H9 (cell line): ENCODE measurements at regions not wholly inside any gene's neighbourhood (a gene's known extent, or its start where the extent isn't known, plus 50 kb on each side); places are given as distances from the start of the nearest gene placed in this dataset.

ENCODE experiments used
- DNase-seq: peaks from one replicate; pipeline ENCODE4 v3.0.0-alpha.2; 2017
- H2AFZ ChIP-seq: one replicate; pipeline ENCODE4 v1.6.1; 2013; ENCODE audit warnings: mild to moderate bottlenecking, low read length, control low read depth, moderate library complexity
- H2AK5ac ChIP-seq: 2 replicates; pipeline ENCODE4 v1.6.1; 2013; ENCODE audit warnings: low read length, control low read depth, mixed read lengths; ENCODE audit not compliant: insufficient read length
- H2BK120ac ChIP-seq: one replicate; pipeline ENCODE4 v1.6.1; 2013; ENCODE audit warnings: low read depth, mild to moderate bottlenecking, low read length, control low read depth, inconsistent platforms; ENCODE audit not compliant: poor library complexity, severe bottlenecking
- H2BK12ac ChIP-seq: 2 replicates; pipeline ENCODE4 v1.6.1; 2013; ENCODE audit warnings: low read length, control low read depth, mixed read lengths, low read depth; ENCODE audit not compliant: insufficient read length
- H2BK15ac ChIP-seq: 2 replicates; pipeline ENCODE4 v1.6.1; 2013; ENCODE audit warnings: low read depth, low read length, control low read depth
- H2BK20ac ChIP-seq: one replicate; pipeline ENCODE4 v1.6.1; 2013; ENCODE audit warnings: low read depth, mild to moderate bottlenecking, low read length, control low read depth, inconsistent platforms; ENCODE audit not compliant: poor library complexity, severe bottlenecking
- H2BK5ac ChIP-seq: 2 replicates; pipeline ENCODE4 v1.6.1; 2013; ENCODE audit warnings: low read length, control low read depth, mixed read lengths; ENCODE audit not compliant: insufficient read length
- H3K14ac ChIP-seq: 2 replicates; pipeline ENCODE4 v1.6.1; 2013; ENCODE audit warnings: low read length, control low read depth; ENCODE audit not compliant: insufficient read depth
- H3K18ac ChIP-seq: 2 replicates; pipeline ENCODE4 v1.6.1; 2013; ENCODE audit warnings: low read depth, mild to moderate bottlenecking, mixed read lengths, low read length, control low read depth; ENCODE audit not compliant: insufficient read length
- H3K23ac ChIP-seq: 2 replicates; pipeline ENCODE4 v1.6.1; 2013; ENCODE audit warnings: low read length, control low read depth, mixed read lengths, low read depth; ENCODE audit not compliant: insufficient read length
- H3K23me2 ChIP-seq: 2 replicates; pipeline ENCODE4 v1.6.1; 2013; ENCODE audit warnings: low read depth, mild to moderate bottlenecking, mixed read lengths, low read length, control low read depth; ENCODE audit not compliant: insufficient read length, poor library complexity, severe bottlenecking
- H3K27ac ChIP-seq: 2 replicates; pipeline ENCODE4 v1.5.1; 2013; ENCODE audit warnings: low read length, control low read depth, mixed read lengths, low read depth; ENCODE audit not compliant: insufficient read length
- H3K27me3 ChIP-seq: 2 replicates; pipeline ENCODE4 v1.6.1; 2013; ENCODE audit warnings: low read length, control low read depth, inconsistent platforms; ENCODE audit not compliant: insufficient read depth
- H3K4ac ChIP-seq: 2 replicates; pipeline ENCODE4 v1.6.1; 2013; ENCODE audit warnings: low read depth, mild to moderate bottlenecking, control low read depth, inconsistent platforms, low read length, moderate library complexity
- H3K4me1 ChIP-seq: 2 replicates; pipeline ENCODE4 v1.6.1; 2013; ENCODE audit warnings: low read length, control low read depth, inconsistent platforms; ENCODE audit not compliant: insufficient read depth
- H3K4me2 ChIP-seq: 2 replicates; pipeline ENCODE4 v1.6.1; 2013; ENCODE audit warnings: low read length, control low read depth, mixed read lengths; ENCODE audit not compliant: insufficient read length, insufficient read depth
- H3K56ac ChIP-seq: 2 replicates; pipeline ENCODE4 v1.6.1; 2013; ENCODE audit warnings: low read depth, mild to moderate bottlenecking, mixed read lengths, low read length, control low read depth; ENCODE audit not compliant: insufficient read length
- H3K79me1 ChIP-seq: 2 replicates; pipeline ENCODE4 v1.6.1; 2013; ENCODE audit warnings: low read depth, mild to moderate bottlenecking, moderate library complexity, low read length, control low read depth, inconsistent platforms; ENCODE audit not compliant: insufficient read depth, poor library complexity, severe bottlenecking
- H3K79me2 ChIP-seq: 2 replicates; pipeline ENCODE4 v1.6.1; 2013; ENCODE audit warnings: low read length, control low read depth, inconsistent platforms; ENCODE audit not compliant: insufficient read depth
- H3K9ac ChIP-seq: 2 replicates; pipeline ENCODE4 v1.6.1; 2013; ENCODE audit warnings: low read length, control low read depth, mixed read lengths; ENCODE audit not compliant: insufficient read length; ENCODE audit errors: extremely low read depth
- H3K9me3 ChIP-seq: one replicate; pipeline ENCODE4 v1.6.1; 2013; ENCODE audit warnings: low read depth, low read length, inconsistent platforms; ENCODE audit not compliant: control insufficient read depth
- H3T11ph ChIP-seq: one replicate; pipeline ENCODE4 v1.6.1; 2013; ENCODE audit warnings: mild to moderate bottlenecking, low read length, control low read depth, inconsistent platforms
- H4K20me1 ChIP-seq: one replicate; pipeline ENCODE4 v1.6.1; 2013; ENCODE audit not compliant: control insufficient read depth, insufficient read length, insufficient read depth
- H4K5ac ChIP-seq: 2 replicates; pipeline ENCODE4 v1.6.1; 2013; ENCODE audit warnings: low read depth, mild to moderate bottlenecking, mixed read lengths, low read length, control low read depth; ENCODE audit not compliant: insufficient read length
- H4K8ac ChIP-seq: replicated peaks from 2 replicates; pipeline ENCODE4 v1.6.1; 2013; ENCODE audit warnings: low read length, control low read depth, mixed read lengths, low read depth; ENCODE audit not compliant: insufficient read length
- H4K91ac ChIP-seq: 2 replicates; pipeline ENCODE4 v1.6.1; 2013; ENCODE audit warnings: low read depth, mild to moderate bottlenecking, moderate library complexity, mixed read lengths, low read length, control low read depth; ENCODE audit not compliant: insufficient read length
- H3K27ac Mint-ChIP-seq, 3 experiments: 2 replicates in 2 of 3; 3 replicates in 1 of 3; pipeline ENCODE4 v1.8.0; 2020 to 2021; ENCODE audit warnings: mixed read lengths in 3 of 3, mild to moderate bottlenecking in 1 of 3, moderate library complexity in 1 of 3
- H3K27me3 Mint-ChIP-seq: 2 replicates; pipeline ENCODE4 v1.8.0; 2021; ENCODE audit warnings: low read depth, mild to moderate bottlenecking, moderate library complexity, mixed read lengths
- H3K36me3 Mint-ChIP-seq, 3 experiments: 2 replicates in 2 of 3; 3 replicates in 1 of 3; pipeline ENCODE4 v1.8.0; 2020 to 2021; ENCODE audit warnings: low read depth in 3 of 3, mixed read lengths in 3 of 3; ENCODE audit not compliant: insufficient read depth in 1 of 3
- H3K4me1 Mint-ChIP-seq, 2 experiments: 2 replicates each; pipeline ENCODE4 v1.8.0; 2020; ENCODE audit warnings: mixed read lengths in 2 of 2
- H3K4me3 Mint-ChIP-seq, 2 experiments: 2 replicates in 1 of 2; 3 replicates in 1 of 2; pipeline ENCODE4 v1.8.0; 2020 to 2021; ENCODE audit warnings: mild to moderate bottlenecking in 2 of 2, mixed read lengths in 2 of 2, moderate library complexity in 1 of 2
- H3K9me3 Mint-ChIP-seq, 2 experiments: 2 replicates in 1 of 2; 3 replicates in 1 of 2; pipeline ENCODE4 v1.8.0; 2020; ENCODE audit warnings: mild to moderate bottlenecking in 2 of 2, mixed read lengths in 2 of 2, moderate library complexity in 1 of 2
- CTCF ChIP-seq: fragments of 200-600 bp; sonication (generic); conservative IDR thresholded peaks from 3 replicates; pipeline ENCODE4 v1.8.0; 2021; ENCODE audit warnings: antibody characterized with exemption, mild to moderate bottlenecking
- WGBS: extraction: QIAGEN DNeasy Blood & Tissue Kit; methylation state at CpG from one replicate; pipeline ENCODE4 v1.1.7; 2013; ENCODE audit warnings: missing lambda C conversion rate, low lambda C conversion rate, mixed read lengths; ENCODE audit not compliant: insufficient read length; ENCODE audit errors: extremely low coverage; 5-methylcytosine and 5-hydroxymethylcytosine counted together

- H2BK12ac ChIP-seq = no peak overlapping the region
- peaks cover 13% of the 10 kb centered on the region; the same call in 1 of the 2 replicates for H3K4me1 ChIP-seq
- H3K4me3 Mint-ChIP-seq = no peak overlapping the region; a peak in 1 of 5 replicates
- no peaks in the 10 kb centered on the region for H3K9me3 Mint-ChIP-seq
- no peaks in the 10 kb centered on the region for H3K79me2 ChIP-seq
- no peak overlapping the region for H2BK120ac ChIP-seq
- no peak overlapping the region for H4K91ac ChIP-seq
- TF ChIP-seq CTCF = no peak
- no peak overlapping the region for H3T11ph ChIP-seq
- no peak overlapping the region for H3K14ac ChIP-seq
- no peak overlapping the region for H2BK15ac ChIP-seq
- no peak for DNase-seq
- no peak overlapping the region for H3K23ac ChIP-seq
- no peak overlapping the region for H3K18ac ChIP-seq
- H2BK5ac ChIP-seq = no peak overlapping the region
- H3K27me3 ChIP-seq = no peaks in the 10 kb centered on the region
- no peak overlapping the region for H2AK5ac ChIP-seq
- H3K4me2 ChIP-seq = no peak overlapping the region
- no peaks in the 10 kb centered on the region for H3K9me3 ChIP-seq
- H3K27ac Mint-ChIP-seq = 0 out of 7 replicates have a peak overlapping the region, but pooled peaks of 1 of the 3 experiments have one; percentile 85
- no peak overlapping the region for H3K56ac ChIP-seq
- H3K9ac ChIP-seq = no peak overlapping the region
- no peak overlapping the region for H4K5ac ChIP-seq
- H3K23me2 ChIP-seq = no peaks in the 10 kb centered on the region
- H3K79me1 ChIP-seq = no peaks in the 10 kb centered on the region
- no peaks in the 10 kb centered on the region; a peak in 1 of 7 replicates for H3K36me3 Mint-ChIP-seq
- no peak overlapping the region for H3K27ac ChIP-seq
- H2BK20ac ChIP-seq = no peak overlapping the region
- no peaks in the 10 kb centered on the region for H4K20me1 ChIP-seq
- no CpG with 5 or more reads among the region's 8 CpGs for WGBS
- peaks cover 73 to 84% of the 10 kb centered on the region in 2 experiments for H3K4me1 Mint-ChIP-seq
- no peaks in the 10 kb centered on the region for H3K27me3 Mint-ChIP-seq
- H4K8ac ChIP-seq = no peak overlapping the region
- H3K4ac ChIP-seq = no peak overlapping the region
- H2AFZ ChIP-seq = no peak overlapping the region
These were observed 105.2 kb upstream of the CITED2 start for GRCh38 chr6:139479433-139480222.
